HG03469 (cell line): ENCODE measurements at regions not wholly inside any gene's neighbourhood (a gene's known extent, or its start where the extent isn't known, plus 50 kb on each side); places are given as distances from the start of the nearest gene placed in this dataset.
"Not testable (repeated sequence)": the region's sequence is repeated elsewhere in the genome, so short reads cannot be mapped to it uniquely, and the experiment has no call there.

Source experiments
- ATAC-seq: cut with Tn5 transposase; IDR thresholded peaks from one replicate; pipeline ENCODE4 v1.9.1; 2021; ENCODE audit warnings: mild to moderate bottlenecking, moderate library complexity, moderate number of reproducible peaks; ENCODE audit not compliant: unreplicated experiment

- ATAC-seq: no peak
Measured at GRCh38 chr10:44278837-44279324, 106.0 kb downstream of the CXCL12 start.

DNA sequence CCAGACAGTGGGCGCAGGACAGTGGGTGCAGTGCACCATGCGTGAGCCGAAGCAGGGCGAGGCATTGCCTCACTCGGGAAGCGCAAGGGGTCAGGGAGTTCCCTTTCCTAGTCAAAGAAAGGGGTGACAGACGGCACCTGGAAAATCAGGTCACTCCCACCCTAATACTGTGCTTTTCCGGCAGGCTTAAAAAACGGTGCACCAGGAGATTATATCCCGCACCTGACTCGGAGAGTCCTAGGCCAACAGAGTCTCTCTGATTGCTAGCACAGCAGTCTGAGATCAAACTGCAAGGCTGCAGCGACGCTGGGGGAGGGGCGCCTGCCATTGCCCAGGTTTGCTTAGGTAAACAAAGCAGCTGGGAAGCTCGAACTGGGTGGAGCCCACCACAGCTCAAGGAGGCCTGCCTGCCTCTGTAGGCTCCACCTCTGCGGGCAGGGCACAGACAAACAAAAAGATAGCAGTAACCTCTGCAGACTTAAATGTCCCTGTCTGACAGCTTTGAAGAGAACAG is 116.4 kb downstream of the CXCL12 start:
- not testable (repeated sequence) for ATAC-seq

DNA sequence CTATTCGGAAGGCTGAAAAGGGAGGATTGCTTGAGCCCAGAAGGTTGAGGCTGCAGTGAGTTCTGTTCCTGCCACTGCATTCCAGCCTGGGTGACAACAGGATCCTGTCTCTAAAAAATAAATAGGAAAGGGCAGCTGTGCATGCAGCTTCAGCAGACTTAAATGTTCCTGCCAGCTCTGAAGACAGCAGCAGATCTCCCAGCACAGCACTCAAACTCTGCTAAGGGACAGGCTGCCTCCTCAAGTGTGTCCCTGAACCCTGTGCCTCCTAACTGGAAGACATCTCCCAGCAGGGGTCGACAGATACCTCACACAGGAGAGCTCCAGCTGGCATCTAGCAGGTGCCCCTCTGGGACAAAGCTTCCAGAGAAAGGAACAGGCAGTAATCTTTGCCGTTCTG is 117.9 kb downstream of the CXCL12 start:
- no peak for ATAC-seq

DNA sequence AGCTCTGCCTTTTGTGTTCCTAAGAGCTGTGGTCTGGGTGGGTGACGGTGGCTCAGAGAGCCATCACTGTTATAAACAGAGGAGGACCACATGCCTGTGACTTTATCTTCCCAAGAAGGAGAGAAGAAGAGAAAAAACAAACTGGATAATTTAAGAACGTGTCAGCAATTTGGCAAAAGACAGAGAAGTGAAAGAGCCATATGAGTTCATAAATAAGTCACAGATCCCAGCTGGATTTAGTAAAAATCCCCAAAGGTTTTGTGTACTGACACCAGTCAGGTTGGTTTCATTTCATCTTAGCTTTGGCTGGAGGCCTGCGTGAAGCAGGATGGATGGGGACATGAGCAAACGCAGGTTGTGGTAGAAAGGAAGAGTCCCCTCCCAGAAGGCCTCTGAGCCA is 120.7 kb downstream of the CXCL12 start:
- no peak for ATAC-seq

GRCh38 chr10:44263771-44264170 is 121.1 kb downstream of the CXCL12 start:
- ATAC-seq: no peak

DNA sequence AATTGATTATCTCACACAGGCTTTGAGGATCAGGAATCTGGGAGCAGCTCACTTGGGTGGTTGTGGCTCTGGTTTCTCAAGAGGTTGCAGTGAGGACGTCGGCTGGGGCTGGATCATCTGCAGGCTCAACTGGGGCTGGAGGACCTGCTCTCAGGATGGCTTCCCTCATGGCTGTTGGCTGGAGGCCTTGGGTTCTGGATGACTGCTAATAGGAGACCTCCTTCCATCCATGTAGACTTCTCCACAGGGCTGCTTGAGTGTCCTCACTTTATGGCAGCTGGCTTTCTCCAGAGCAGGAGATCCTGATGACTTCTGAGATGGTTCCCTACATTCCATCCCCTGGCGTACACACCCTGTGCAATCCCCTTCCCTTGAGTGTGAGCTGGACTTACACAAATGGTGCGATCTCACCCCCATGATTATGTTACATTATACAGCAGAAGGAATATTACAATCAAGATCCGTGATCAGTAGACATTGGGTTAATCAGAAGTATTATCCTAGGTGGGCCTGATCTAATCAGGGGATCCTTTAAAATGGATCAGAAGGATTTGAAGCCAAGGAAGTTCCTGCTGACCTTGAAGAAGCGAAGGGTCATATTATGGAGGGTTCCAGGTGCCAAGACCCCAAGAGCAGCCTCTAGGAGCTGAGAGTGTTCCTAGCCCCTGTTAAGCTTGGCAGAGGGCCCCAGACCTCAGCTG is 122.2 kb downstream of the CXCL12 start:
- ATAC-seq: no peak

DNA sequence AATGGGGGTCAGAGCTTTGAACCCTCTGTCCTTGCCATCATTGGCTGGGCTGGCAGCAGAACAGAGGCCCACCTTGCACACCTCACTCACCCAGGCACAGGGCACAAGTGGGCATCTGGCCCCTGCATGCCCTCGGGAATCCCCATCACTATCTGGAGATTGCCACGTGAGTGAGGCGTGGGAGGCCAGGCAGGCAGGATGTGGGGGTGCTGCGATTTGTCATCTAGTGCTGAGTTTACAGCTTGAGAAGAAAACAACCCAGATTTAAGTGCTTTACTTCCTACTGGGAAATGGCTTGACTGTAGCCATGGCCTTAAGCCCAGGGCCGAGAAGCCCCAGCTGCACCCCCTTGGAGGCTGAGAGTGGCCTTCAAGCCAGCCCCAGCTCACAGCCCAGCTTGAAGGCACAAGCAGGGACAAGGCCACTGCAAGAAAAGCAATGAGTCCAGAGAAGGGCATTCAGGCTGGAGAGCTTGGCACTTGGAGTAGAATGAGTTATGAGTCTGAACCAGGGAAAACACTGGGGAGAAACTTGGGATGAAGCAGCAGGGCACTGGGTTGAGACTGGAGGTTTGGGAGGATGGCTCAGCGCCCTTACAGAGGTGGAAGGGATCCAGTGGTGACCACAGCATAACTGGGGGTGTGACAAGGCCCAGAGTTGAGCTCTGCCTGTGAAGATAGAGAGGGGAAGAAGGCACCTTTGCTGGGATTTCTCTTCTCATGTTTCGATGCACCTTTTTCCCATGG is 123.0 kb downstream of the CXCL12 start:
- ATAC-seq: no peak

DNA sequence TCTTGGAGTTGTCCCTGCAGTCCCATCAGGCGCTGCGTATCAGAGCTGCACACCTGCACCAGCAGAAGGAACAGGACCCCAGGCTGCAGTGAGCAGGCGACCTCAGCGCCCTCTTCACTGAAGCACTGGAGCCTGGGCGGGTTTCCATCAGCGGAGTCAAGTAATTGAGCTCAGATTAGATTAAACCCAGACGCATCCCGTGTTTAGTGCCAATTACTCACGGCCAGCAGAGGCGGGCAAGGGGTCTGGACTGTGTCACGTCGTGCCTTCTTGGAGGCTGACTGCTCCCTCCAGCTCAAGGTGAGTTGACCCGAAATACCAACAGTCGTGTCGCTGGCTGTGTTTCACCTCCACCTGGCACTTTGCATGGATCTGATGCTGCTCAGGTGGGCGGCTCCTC is 123.6 kb downstream of the CXCL12 start:
- ATAC-seq: no peak

DNA sequence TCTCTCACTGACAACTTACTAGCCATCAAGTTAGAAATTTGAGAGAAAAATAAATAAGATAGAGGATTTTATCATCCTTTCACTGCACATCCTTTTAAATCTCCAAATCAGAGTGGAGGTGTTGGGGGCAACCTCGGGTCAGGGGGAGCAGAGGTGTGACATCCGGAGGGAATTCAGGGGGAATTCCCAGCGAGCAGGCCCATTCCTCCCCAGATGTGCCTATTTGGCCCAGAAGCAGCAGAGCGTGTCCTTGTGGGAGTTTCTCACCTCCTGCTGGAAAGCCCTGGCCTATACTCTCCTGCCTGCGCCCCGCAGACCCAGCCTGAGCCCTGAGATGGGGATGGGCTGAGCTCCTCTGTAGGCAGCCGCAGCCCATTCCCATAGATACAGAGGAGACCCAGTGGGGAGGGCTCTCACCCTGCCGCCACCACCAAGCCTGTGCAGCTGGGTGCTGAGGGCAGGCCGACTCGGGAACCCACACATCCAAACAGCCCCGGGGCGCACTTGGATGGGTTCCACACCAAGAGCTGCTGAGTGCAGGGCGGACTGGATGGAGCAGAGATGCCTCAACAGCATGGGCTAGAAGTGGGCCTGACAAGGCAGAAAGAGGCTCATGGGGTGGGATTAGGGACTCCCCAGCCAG is 124.5 kb downstream of the CXCL12 start:
- peak; percentile 32 for ATAC-seq

GRCh38 chr10:44259090-44259874 is 125.6 kb downstream of the CXCL12 start:
- no peak for ATAC-seq

DNA sequence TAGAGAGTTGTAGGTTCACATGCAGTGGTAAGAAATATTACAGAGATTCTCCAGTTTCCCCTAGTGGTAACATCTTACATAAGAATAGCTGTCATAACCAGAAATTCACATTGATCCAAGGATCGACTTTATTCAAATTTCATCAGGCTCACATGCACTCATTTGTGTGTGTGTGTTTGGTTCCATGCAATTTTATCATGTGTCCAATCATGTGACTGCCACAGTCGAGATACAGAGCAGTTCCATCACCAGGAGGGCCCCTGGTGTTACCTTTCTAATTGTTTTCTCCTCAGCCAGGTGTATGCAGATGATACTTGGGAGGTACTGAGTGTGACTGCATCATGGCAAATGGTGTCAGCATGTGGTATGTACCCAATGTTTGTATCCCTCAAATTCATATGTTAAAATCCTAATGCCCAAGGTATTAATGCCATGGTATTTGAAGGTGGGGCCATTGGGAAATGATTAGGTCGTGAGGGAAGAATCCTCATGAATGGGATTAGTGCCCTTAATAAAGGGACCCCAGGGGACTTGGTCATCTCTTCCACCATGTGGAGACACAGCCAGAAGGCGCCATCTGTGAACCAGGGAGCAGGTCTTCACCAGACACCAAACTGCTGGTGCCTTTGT is 126.3 kb downstream of the CXCL12 start:
- ATAC-seq: no peak

GRCh38 chr10:44258019-44258418 is 126.9 kb downstream of the CXCL12 start:
- no peak for ATAC-seq

GRCh38 chr10:44253769-44254462 is 131.0 kb downstream of the CXCL12 start:
- ATAC-seq: no peak

DNA sequence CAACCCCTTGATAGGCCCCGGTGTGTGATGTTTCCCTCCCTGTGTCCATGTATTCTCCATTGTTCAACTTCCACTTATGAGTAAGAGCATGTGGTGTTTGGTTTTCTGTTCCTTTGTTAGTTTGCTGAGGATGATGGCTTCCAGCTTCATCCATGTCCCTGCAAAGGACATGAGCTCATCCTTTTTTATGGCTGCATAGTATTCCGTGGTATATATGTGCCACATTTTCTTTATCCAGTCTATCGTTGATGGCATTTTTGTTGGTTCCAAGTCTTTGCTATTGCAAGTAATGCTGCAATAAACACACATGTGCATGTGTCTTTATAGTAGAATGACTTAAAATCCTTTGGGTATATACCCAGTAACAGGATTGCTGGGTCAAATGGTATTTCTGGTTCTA is 132.3 kb downstream of the CXCL12 start:
- not testable (repeated sequence) for ATAC-seq

- not testable (repeated sequence) for ATAC-seq
Measured at GRCh38 chr10:44249933-44250332, 135.0 kb downstream of the CXCL12 start.

DNA sequence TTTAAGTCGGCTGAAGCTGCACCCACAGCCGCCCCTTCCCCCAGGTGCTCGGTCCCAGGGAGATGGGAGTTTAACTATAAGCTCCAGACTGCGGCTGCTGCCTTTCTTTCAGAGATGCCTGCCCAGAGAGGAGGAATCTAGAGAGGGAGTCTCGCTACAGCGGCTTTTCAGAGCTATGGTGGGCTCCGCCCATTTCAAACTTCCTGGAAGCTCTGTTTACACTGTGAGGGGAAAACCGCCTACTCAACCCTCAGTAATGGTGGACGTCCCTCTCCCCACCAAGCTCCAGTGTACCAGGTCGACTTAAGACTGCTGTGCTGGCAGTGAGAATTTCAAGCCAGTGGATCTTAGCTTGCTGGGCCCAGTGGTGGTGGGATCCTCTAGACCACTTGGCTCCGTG is 135.4 kb downstream of the CXCL12 start:
- ATAC-seq: no peak

DNA sequence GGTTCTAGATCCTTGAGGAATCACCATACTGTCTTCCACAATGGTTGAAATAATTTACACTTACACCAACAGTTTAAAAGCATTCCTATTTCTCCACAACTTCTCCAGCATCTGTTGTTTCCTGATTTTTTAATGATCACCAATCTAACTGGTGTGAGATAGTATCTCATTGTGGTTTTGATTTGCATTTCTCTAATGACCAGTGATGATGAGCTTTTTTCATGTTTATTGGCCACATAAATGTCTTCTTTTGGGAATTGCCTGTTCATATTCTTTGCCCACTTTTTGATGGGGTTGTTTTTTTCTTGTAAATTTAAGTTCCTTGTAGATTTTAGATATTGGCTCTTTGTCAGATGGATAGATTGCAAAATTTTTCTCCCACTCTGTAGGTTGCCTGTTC is 138.2 kb downstream of the CXCL12 start:
- ATAC-seq: not testable (repeated sequence)

DNA sequence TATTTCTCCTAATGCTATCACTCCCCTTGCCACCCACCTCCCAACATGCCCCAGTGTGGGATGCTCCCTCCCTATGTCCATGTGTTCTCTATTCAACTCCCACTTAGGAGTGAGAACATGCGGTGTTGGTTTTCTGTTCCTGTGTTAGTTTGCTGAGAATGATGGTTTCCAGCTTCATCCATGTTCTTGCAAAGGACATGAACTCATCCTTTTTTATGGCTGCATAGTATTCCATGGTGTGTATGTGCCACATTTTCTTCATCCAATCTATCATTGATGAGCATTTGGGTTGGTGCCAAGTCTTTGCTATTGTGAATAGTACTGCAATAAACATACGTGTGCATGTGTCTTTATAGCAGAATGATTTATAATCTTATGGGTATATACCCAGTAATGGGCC is 138.6 kb downstream of the CXCL12 start:
- not testable (repeated sequence) for ATAC-seq

DNA sequence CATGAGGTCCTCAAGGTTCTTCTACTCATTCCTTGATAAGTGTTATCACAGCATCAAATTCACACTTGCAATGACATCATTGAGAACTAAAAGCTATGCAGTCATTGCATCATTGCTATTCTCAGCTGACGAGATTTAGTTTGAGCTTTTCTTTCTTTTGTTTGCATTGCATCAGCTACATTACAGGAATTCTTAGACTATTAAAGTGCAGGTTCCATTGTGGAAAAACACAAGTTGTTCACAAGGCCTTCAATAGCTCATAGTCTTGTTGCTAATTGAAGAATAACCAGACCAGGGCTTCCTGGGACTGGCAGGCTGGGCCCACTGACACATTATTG is 139.3 kb downstream of the CXCL12 start:
- no peak for ATAC-seq
